ENCODE measurements at regions not wholly inside any gene's neighbourhood (a gene's known extent, or its start where the extent isn't known, plus 50 kb on each side); places are given as distances from the start of the nearest gene placed in this dataset.
"Not testable (repeated sequence)": the region's sequence is repeated elsewhere in the genome, so short reads cannot be mapped to it uniquely, and the experiment has no call there.

DNA sequence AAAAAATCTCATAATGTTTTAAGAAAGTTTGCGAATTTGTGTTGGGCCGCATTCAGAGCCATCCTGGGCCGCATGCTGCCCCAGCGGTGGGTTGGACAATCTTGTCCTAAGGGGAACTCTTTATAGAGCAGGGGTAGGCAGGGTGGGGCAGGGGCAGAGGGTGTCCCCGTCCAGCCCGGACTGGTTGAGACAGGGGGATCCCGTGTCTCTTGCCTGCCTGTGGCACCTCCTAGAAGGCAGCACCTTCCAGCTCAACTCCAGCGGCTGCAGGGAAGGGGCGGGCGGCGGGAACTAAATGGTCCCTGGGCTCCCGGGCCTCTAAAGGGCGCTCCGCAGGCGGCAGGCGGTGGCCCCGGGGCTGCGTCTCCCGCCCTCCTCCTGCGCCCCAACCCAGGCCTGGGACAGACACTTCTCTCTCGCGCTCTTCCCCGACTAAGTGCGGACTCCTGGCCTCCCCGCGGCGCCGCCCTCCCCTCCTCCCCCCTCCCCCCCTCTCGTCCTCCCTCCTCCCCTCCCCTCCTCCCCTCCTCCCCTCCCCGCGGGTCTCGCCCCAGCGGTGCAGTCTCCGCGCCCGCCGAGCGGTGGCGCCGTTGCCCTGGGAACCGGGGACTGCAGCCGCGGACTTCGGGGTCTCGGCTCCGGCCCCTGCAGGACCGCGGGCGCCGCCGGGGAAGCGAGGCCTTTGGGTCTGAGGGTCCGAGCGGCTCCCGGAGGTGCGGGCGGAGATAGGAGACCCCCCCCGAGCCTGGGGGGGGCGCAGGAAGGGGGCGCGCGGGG is 132.6 kb downstream of the MRPL36 start:
- no peak for DNase-seq

DNA sequence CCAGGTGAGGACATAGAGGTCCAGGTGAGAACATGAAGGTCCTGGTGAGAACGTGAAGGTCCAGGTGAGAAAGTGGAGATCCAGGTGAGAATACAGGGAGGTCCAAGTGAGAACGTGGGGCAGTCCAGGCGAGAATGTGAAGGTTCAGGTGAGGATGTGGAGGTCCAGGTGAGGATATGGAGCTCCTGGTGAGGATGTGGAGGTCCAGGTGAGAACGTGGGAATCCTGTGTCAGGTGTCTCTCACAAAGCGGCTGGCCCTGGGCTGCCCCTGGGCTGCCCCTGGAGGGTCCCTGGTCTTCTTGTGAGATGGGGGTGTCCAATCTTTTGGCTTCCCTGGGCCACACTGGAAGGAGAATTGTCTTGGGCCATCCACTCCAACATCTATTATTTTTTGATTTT is 133.4 kb downstream of the MRPL36 start:
- DNase-seq = no peak

DNA sequence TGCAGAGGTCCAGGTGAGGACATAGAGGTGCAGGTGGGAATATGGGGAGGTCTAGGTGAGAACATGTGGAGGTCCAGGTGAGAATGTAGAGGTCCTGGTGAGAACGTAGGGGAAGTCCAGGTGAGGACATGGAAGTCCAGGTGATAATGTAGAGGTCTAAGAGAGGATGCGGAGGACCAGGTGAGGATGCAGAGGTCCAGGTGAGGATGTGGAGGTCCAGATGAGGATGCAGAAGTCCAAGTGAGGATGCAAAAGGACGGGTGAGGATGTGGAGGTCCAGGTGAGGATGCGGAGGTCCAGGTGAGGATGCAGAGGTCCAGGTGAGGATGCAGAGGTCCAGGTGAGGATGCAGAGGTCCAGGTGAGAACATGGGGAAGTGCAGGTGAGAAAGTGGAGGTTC is 133.8 kb downstream of the MRPL36 start:
- DNase-seq = no peak

DNA sequence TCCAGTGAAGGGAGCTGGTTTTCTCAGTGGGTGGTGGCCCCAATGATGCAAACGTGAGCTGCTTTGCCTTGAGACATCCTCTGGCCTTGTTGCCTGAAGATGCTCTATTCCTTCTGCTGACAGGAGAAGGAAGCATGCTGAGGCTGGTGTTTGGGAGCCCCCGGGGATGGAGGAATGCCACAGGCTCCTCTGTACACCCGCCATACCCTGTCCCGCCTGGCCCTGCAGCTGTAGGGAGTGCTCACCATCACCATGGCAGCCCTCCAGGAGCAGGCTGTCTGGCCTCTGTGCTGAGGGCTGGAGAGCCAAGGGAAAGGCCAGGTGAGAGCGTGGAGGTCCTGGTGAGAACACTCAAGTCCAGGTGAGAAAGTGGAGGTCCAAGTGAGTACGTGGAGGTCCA is 134.4 kb downstream of the MRPL36 start:
- no peak for DNase-seq

DNA sequence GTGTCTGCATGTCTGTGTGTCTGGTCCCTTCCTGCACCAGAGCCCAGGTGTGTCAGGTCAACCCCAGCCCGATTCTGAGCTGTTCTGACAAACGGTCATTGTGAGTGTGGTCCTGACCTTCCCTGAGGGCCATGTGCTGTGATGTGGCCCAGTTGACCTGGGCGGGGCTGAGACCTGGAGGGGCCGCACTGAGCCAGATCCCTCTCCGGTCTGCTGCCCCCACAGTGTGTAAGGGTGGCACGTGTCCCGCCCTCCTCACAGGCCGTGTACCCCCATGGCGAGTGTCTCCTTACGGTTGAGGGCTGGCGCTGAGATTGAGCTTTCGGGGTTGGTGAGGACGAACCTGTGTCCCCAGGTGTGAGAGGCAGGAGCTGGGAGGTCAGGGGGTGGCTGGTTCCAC is 136.5 kb downstream of the MRPL36 start:
- DNase-seq = no peak

DNA sequence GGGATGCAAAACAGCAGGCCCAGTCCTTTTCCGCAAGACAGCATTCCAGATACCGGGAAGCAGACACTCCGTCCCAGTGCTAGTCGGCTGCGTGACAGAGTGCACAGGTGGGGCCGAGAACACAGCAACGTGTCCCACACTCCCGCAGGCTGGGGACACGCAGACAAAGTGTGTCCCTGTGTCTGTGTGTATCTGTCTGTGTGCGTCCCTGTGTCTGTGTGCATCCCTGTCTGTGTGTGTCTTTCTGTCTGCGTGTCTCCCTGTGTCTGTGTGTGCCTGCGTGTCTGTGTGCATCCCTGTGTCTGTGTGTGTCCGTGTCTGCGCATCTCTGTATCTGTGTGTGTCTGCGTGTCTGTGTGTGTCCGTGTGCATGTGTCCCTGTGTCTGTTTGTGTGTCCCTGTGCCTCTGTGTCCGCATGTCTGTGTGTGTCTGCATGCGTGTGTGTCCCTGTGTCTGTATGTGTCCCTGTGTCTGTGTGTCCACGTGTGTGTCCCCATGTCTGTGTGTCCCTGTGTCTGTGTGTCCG is 137.0 kb downstream of the MRPL36 start:
- no peak for DNase-seq

DNA sequence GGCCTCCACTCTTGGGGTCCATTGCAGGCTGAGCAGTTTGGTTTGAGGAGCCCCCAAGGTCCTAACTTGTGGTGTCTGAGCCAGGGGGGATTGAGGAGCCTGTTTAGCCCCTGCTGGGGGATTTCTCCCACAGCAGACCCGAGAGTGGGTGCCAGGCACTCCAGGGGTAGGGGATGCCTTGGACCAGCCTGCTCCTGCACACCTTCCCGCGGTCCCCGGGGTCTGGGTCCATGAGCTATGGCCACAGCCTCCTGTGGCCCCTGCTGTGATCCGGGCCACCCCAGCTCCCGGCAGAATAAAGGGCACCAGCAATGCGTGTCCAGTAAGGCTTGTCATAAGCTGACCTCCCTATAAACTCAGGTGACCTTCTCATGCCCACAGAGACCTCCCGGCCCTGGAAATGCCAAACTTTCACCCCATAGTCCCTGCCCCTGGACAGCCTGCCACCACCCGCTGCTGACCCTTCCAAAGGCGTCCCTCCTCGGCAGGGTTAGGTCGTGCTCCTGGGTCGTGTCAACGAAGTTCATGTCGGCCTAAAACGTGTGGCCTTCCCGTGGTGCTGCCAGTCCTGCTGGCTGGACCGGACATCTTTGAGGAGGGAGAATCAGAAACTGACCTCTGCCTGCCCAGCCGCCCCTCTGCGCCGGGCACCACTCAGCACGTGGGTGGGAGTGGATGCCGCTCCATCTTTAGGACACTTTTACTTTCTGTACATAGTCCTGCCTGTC is 137.6 kb downstream of the MRPL36 start:
- no peak for DNase-seq

DNA sequence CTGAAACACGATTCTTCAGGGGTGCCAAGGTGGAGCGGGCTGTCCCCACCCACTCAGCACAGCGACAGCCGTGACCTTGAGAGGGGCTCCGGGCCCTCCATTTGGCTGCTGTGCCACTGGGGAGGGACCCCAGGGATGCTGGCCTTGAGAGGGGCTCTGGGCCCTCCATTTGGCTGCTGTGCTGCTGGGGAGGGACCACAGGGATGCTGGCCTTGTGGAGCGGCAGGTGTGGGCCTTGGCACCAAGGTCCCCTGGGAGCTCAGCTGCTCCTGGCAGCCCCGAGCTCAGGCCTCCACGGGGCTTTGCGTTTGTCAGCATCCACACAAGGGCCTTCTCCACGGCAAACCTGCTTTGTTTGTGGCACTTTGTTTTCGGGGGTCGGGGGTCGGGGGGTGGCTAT is 137.6 kb upstream of the LPCAT1 start:
- no peak for DNase-seq

DNA sequence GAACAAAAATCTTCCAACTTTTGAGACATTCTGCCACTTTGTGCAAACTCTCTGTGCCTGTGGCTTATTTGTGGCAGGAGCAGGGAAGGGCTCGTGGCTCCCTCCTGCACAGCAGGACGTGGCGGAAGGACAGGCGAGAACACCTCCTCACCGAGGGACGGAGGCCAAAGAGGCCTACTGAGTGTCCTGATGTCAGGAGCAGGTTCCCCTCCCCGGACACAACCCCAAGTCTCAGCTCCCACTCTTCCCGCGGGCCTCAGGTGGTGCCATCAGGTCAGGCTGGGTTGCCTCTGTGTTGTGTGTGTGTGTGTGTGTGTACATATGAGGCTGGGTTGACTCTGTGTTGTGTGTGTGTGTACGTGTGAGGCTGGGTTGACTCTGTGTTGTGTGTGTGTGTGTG is 136.8 kb upstream of the LPCAT1 start:
- no peak for DNase-seq

DNA sequence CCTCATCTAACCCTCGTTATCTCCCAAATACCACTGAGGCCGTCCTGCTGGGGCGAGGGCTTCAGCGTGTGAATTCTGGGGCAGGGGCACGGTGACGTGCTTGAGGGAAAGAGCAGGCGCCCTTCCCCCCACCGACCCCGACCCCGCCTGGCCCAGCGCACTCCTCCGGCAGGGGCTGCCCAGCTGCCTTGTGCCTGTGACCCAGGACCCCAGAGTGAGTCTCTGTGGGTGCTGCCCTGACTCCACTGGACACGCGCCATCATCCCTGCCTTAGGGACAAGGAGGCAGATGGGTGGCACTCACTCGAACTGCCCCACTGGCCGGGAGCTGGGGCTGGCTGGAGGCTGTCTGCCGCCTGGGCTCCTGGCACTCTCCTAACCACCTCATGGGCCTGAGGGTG is 136.2 kb upstream of the LPCAT1 start:
- DNase-seq = no peak

DNA sequence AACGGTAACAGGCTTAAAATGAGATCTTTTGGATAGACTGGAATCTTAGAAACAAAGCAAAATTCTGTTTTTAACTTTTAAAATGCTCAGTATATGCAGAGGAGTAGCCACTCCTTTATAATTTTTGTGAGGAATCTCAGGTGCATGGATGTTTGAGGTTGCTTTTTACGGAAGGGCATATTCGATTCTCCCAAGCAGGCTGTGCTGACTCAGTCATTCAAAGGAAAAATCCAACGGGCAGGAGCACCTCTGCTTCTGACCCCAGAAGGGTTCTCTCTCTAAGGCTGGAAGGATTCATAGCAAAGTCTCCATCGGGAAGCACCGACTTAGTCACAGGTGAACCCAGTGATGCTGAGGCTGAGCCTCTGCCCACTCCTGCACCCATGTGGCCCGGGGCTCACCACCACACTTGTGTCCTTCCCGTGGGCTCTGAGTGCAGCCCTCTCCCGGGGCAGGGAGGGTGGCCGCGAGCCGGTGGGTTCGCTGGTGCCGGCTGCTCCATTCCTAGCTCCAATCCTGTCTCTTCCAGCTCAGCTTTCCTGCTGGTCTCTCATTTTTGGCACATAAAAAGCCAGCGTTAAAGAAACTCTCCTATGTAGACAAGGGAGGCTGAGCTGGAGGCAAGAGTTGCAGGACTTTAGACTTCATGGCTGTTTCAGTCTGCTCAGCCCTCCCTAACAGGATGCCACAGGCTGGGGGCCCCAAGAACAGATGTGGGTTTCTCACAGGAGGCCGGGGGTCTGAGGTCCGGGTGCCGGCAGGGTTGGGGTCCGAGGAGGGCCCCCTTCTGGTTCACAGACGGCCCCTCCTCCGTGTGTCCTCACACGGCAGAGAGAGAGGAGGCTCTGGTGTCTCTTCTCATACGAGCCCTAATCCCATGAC is 135.6 kb upstream of the LPCAT1 start:
- DNase-seq = no peak

DNA sequence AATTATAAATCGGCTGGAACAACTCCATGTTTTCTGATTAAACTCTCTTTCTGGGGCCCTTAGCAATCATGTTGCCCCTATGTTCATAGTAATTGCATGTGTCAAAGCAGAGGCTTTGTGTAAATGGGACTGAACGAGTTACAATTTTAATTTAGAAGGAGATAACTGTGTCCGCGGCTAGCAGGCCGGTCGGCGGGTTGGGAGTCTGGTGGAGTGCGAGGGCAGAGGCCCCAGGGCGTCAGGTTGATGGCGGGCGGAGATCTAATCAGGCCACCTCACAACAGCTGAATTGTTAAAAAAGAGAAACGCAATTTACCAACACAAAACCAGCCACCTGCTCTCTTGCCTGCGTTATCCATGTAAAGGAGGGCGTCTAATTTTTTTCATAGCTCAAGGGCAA is 134.9 kb upstream of the LPCAT1 start:
- no peak for DNase-seq

DNA sequence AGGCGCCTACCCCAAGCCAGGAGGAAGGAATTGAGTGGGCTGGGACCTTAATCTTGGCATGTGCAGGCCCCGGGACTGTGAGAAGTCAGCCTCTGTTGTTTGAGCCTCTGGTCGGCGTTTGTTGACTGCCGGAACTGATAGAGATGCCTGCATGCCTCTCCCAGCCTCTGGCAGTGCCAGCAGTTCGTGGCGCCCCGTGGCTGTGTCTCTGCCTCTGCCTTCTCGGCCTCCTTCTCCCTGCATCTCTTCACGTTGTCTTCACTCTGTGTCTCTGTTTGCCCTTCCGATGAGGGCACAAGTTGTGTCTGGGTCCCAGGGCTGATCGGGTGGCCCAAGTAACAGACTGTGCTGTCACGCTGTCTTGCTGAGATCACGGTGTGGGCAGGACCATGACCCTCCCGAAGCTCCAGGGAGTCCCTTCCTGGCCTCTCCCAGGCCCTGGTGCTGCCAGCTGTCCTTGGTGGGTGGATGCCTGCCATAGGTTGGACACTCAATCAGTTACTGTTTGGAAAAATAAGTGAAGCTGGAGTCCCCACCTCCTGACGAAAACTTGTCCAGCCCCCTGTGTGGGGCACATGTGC is 133.5 kb upstream of the LPCAT1 start:
- no peak for DNase-seq

DNA sequence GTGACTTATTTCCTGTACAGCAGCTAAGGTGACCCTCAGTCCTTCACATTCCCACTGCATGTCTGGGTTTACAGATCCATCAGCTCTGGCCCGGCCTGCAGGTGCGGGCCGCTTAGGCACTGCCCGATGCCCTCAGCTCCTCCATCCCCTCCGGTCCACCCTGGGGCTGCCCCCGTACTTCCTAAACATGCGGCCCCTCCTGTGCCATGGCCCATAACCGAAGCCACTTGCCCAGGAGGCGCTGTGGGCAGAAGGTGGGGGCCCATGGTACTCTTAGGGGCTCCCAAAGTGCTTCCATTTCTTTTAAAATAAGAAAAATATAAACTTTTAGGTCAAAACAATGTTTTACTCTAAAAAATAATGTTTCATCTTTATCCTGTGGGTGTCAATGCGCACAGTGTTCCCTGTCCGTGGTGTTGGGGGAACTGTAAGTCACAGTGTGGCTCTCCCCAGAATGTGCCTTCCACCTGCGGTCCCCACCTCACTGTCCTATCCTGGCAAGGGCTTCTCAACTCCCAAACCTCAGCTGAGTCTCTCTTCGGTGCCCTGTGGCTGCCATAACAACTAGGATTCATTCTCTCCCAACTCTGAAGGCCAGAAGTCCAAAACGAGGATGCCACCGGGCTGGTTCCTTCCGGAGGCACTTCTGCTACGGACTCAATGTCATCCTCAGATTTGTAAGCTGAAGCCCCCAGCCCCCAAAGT is 132.7 kb upstream of the LPCAT1 start:
- no peak for DNase-seq

DNA sequence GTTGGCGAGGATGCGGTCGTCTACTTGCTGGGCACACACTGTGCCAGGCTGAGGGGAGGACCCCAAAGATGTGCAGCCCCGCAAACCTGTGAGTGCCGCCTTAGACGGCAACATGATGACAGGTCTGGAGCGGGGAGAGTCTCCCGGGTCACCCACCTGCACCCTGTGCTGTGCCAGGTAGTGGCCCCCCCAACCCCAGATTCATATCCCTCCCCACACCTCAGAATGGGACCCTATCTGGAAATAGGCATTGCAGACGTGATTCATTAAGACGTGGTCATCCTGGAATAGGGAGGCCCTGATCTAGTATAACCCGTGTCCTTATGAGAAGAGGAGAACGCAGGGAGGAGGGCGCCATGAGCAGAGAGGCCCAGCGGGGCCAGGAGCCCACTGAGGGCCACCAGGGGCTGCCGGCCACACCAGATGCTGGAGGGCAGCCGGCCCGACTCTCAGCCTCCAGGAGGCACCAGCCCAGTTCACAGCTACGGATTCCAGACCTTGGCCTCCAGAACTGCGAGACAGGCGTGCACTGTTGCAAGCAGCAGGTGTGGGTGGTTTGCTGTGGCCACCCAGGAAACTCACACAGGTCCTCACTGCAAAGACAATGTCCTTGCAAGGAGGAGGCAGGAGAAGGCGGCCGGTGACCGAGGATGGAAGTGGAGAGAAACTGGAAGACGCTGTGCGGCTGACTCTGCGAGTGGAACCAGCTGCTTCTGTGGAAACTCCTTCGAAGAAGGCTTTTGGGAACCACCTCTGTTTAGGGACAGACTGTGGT is 131.9 kb upstream of the LPCAT1 start:
- no peak for DNase-seq

DNA sequence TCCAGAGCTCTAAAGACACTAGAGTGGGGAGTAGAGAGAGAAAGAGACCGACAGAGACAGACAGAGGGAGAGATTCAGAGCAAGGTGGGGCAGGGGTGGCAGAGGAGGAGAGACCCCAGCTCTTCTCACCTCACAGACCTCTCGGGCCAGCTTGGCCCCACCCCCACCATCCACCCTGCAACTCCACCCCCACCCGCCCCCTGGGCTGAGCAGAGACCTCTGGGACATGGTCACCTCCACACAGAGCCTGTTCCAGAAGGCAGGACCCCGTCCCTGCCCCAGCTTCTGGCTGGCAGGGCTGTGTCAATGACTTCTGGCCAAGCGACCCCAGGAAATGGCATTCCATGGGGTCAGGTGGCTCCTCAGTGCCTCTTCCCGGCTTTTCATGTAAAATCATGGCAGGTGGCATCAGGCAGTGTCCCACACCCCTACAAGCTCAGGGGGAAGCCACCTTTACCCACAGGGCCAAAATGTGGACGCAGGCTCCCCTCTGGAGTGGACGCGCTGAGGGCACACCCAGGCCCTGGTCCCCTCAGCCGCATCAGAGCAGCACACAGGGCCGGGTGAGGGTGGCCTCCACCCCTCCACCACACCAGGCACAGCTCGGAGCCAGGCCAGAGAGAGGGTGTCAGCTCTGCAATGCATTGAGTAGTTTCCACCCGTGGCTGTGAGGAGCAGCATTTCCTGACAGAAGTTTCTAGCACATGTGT is 131.2 kb upstream of the LPCAT1 start:
- DNase-seq = no peak

DNA sequence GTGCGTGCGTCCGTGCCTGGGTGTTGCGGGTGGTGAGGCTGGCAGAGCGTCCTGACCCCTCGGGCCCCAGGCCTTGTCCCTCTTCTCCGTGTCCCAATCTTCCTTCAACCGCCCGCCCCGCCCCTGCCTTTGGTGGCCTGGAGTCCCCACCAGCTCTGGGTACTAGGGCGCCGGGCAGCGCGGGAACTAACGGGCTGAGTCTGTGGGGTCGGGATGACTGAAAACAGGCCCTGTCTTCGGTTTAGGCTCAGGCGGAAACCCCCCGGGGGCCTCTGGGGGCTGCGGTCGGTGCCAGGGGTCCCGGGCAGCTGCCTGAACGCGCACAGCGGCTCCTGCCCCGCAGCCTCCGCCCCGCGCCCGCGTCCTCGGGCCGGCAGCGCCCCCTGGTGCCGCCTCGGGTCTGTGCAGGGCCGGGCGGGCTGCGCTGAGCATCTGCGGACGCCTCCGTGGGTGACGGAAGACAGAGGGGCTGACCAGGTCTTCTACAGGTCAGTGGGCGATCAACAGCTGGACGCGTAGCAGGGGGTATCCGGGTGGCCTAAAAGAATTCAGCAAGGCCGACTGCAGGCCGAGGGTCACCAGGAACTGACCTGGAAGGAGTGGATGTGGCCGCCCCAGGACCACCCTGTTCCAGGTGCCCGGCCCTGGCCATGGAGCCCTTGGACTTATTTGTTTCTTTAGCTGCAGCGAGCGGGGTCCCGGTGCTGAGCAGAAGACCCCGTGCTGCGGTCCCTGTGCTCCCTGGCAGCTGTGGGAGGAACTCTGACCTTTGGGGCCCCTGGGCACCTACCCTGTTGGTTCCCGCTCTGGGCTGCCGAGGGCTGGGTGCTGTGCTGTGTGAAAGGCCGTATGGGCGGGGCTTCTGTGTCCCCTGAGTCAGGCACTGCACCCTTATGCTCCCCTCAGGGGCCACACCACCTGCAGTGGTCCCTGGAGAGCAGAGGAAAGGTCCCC is 130.2 kb upstream of the LPCAT1 start:
- DNase-seq = not testable (repeated sequence)

DNA sequence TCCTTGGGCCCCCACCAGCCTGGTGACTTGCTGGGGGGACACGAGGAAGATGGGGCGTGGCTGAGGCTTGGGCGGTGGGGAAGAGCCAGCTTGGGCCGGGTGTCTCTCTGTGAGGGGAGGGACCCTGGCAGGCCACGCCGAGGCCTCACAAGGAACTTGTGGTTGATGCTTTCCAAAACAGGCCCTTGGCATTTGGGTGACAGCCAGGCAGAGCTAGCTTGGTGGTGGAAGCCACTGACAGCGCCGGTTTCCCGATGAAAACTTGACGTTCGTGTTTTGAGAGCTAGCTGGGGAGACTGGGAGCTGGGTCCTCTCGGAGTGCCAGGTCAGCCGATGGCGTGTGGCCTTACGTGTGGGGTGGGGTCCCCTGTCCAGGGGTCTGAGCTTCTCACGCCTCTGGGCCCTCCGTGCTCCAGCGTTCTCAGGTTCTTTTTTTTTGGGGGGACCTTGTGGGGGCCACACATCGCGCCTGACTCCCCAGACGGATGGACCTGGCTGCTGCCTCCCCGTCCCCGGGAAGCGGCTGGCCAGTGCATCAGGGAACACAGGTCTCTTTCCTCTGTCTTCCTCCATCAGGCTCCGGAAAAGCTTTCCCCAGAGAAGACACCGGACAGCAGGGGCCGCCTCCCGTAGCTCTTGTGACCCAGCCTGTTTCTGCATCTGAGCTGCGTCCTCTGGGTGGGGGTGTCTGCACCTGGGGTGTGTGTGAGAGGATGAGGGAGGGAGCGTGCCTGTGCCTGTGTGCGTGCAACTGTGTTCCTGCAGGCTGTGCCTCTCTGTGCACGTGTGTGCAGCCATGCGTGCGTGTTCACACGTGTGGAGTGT is 129.3 kb upstream of the LPCAT1 start:
- no peak for DNase-seq
